GM12891 (cell line): ENCODE measurements at regions not wholly inside any gene's neighbourhood (a gene's known extent, or its start where the extent isn't known, plus 50 kb on each side); places are given as distances from the start of the nearest gene placed in this dataset.

Experiments
- PAX5 ChIP-seq: IDR thresholded peaks from 2 replicates; pipeline ENCODE4 v1.6.1; 2011; ENCODE audit warnings: low read length, moderate library complexity, mild to moderate bottlenecking; ENCODE audit not compliant: insufficient read depth, severe bottlenecking
- POLR2A ChIP-seq: IDR thresholded peaks from 2 replicates; pipeline ENCODE4 v1.6.1; 2011; ENCODE audit warnings: low read depth, low read length, control low read depth
- POLR2AphosphoS5 ChIP-seq: IDR thresholded peaks from 2 replicates; pipeline ENCODE4 v1.6.1; 2011; ENCODE audit warnings: low read depth, low read length, control low read depth
- POU2F2 ChIP-seq: IDR thresholded peaks from 2 replicates; pipeline ENCODE4 v1.6.1; 2011; ENCODE audit warnings: low read depth, mild to moderate bottlenecking, control low read depth, low read length, moderate library complexity
- SPI1 ChIP-seq: IDR thresholded peaks from 2 replicates; pipeline ENCODE4 v1.6.1; 2011; ENCODE audit warnings: low read depth, low read length, control low read depth
- TAF1 ChIP-seq: IDR thresholded peaks from 2 replicates; pipeline ENCODE4 v1.6.1; 2011; ENCODE audit warnings: low read depth, low read length, control low read depth

DNA sequence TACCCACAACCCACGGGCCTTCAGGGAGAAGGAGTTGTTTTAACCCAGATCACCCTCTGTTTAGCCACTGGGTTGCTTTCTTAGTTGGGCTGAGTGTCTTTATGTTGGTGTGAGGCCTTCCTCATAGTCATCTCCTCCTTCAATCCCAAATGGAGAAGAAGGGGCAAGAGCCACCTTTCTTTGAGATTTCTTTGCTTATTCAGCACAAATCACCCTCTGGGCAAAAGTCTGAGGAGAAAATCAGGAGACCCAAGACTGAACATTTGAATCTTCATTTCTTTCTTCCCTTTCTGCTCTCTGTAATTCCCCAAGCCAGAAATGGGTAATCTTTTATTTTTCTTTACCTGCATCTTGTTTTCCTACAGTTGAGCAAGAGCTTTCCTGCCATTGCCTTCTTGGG is 329.0 kb downstream of the TLE4 start:
- TF ChIP-seq POLR2AphosphoS5 (no peak), POLR2A (no peak), TAF1 (no peak), PAX5 (no peak), SPI1 (no peak), POU2F2 (no peak)
